GM12878 (cell line): ENCODE measurements at regions not wholly inside any gene's neighbourhood (a gene's known extent, or its start where the extent isn't known, plus 50 kb on each side); places are given as distances from the start of the nearest gene placed in this dataset.

ENCODE experiments used
- ATAC-seq: fragments of 200-7000 bp; cut with Tn5 transposase; 3 replicates; pipeline ENCODE4 v1.9.1; 2020; ENCODE audit warnings: mild to moderate bottlenecking, moderate library complexity
- BruUV-seq: library from RNA; stranded (reverse); fragments of 400-500 nt; replicated peaks from 2 replicates; lab custom pipeline; 2021; lab: Mats Ljungman, UMichigan
- CTCF ChIA-PET: fragments of 300-600 bp; sonication (Branson Sonifier 250); formaldehyde crosslinking; extraction: SDS; loops from one replicate; lab custom pipeline; 2021; ENCODE audit warnings: inconsistent platforms; lab: Yijun Ruan, JAX
- POLR2A ChIA-PET: fragments of 350-600 bp; formaldehyde crosslinking; extraction: SDS; loops from one replicate; lab custom pipeline; 2021; ENCODE audit warnings: inconsistent platforms; lab: Charles Lee
- RAD21 ChIA-PET: fragments of 300-600 bp; sonication (Branson Sonifier 250); formaldehyde crosslinking; loops from one replicate; lab custom pipeline; 2023; ENCODE audit warnings: antibody characterized with exemption; ENCODE audit not compliant: unreplicated experiment; lab: Charles Lee
- SMC1A ChIA-PET: fragments of 300-600 bp; sonication (Branson Sonifier 250); formaldehyde crosslinking; loops from one replicate; lab custom pipeline; 2023; ENCODE audit not compliant: unreplicated experiment, uncharacterized antibody; lab: Charles Lee
- DNase-seq: peaks from one replicate; pipeline ENCODE4 v3.0.0-alpha.2; 2011; ENCODE audit warnings: low read depth, low spot score
- FAIRE-seq: peaks from 3 replicates; lab custom pipeline; 2011; peaks lifted over from hg19 to GRCh38; lab: Jason Lieb, UNC
- H2AFZ ChIP-seq: 2 replicates; pipeline ENCODE4 v1.6.0; 2011; ENCODE audit warnings: low read depth, low read length, control low read depth; ENCODE audit not compliant: control insufficient read depth
- H3K27ac ChIP-seq: 2 replicates; pipeline ENCODE4 v1.5.1; 2011; ENCODE audit warnings: control low read depth; ENCODE audit not compliant: control insufficient read depth, insufficient read depth
- H3K27me3 ChIP-seq, 2 experiments: replicated peaks in 1 of 2; 2 replicates each; pipeline versions ENCODE4 v1.6.0 to v1.6.1; 2011; ENCODE audit warnings: low read length in 1 of 2; ENCODE audit not compliant: control insufficient read depth in 2 of 2, insufficient read depth in 2 of 2
- H3K36me3 ChIP-seq, 2 experiments: 2 replicates each; pipeline ENCODE4 v1.5.1; 2011; ENCODE audit warnings: low read length in 1 of 2; ENCODE audit not compliant: control insufficient read depth in 2 of 2, insufficient read depth in 2 of 2
- H3K4me1 ChIP-seq: 2 replicates; pipeline ENCODE4 v1.6.1; 2011; ENCODE audit warnings: mild to moderate bottlenecking, low read length, moderate library complexity, mixed read lengths; ENCODE audit not compliant: control insufficient read depth, insufficient read depth
- H3K4me2 ChIP-seq: 2 replicates; pipeline ENCODE4 v1.6.0; 2011; ENCODE audit warnings: control low read depth; ENCODE audit not compliant: control insufficient read depth, insufficient read depth
- H3K4me3 ChIP-seq: fragments of 200-600 bp; sonication (generic); 2 replicates; pipeline ENCODE4 v1.5.1; 2016
- H3K79me2 ChIP-seq: 2 replicates; pipeline ENCODE4 v1.6.0; 2011; ENCODE audit warnings: low read length; ENCODE audit not compliant: control insufficient read depth, insufficient read depth
- H3K9ac ChIP-seq: 2 replicates; pipeline ENCODE4 v1.8.0; 2011; ENCODE audit warnings: low read length, control low read depth, mixed read lengths; ENCODE audit not compliant: control insufficient read depth, insufficient read depth
- H3K9me3 ChIP-seq: replicated peaks from 3 replicates; pipeline ENCODE4 v1.5.1; 2011; ENCODE audit warnings: mild to moderate bottlenecking, low read length; ENCODE audit not compliant: control insufficient read depth, insufficient read depth
- H4K20me1 ChIP-seq: 2 replicates; pipeline ENCODE4 v1.6.0; 2011; ENCODE audit not compliant: control insufficient read depth, insufficient read depth
- CBX3 ChIP-seq: fragments of 200-600 bp; sonication (generic); IDR thresholded peaks from 2 replicates; pipeline ENCODE4 v1.6.1; 2016; ENCODE audit warnings: low read depth, borderline replicate concordance
- CHD1 ChIP-seq: IDR thresholded peaks from 2 replicates; pipeline ENCODE4 v1.6.1; 2012; ENCODE audit warnings: low read depth, low read length, improper control_type of control experiment
- ETV6 ChIP-seq, 2 experiments: fragments of 450-650 bp in 1 of 2; IDR thresholded peaks in 1 of 2; conservative IDR thresholded peaks in 1 of 2; 2 replicates each; pipeline ENCODE4 v1.6.1; 2014; ENCODE audit warnings: antibody characterized with exemption in 1 of 2, borderline replicate concordance in 1 of 2, low read depth in 1 of 2, mild to moderate bottlenecking in 1 of 2, moderate library complexity in 1 of 2
- PRDM15 ChIP-seq: fragments of 450-650 bp; formaldehyde crosslinking; IDR thresholded peaks from 2 replicates; pipeline ENCODE4 v1.4.0; 2020; ENCODE audit warnings: mild to moderate bottlenecking, moderate library complexity
- ZBTB4 ChIP-seq: fragments of 450-650 bp; formaldehyde crosslinking; IDR thresholded peaks from 2 replicates; pipeline ENCODE4 v1.4.0; 2022; ENCODE audit warnings: mild to moderate bottlenecking, moderate library complexity
- ZNF687 ChIP-seq: fragments of 450-650 bp; IDR thresholded peaks from 2 replicates; pipeline ENCODE4 v1.6.1; 2017; ENCODE audit warnings: mild to moderate bottlenecking, moderate library complexity
- in situ Hi-C: fragments of 300-500 bp; cut with MboI; formaldehyde crosslinking; loops from 9 replicates; pipeline ENCODE4 v1.14.3; 2018; ENCODE audit warnings: mixed read lengths
- intact Hi-C: fragments of 100-400 bp; cut with micrococcal nuclease; formaldehyde crosslinking; loops from one replicate; pipeline ENCODE4 v1.14.2; 2022; ENCODE audit not compliant: unreplicated experiment
- TF ChIP-seq, protein P1 (sequence below): fragments of 450-650 bp; conservative IDR thresholded peaks from 2 replicates; pipeline ENCODE4 v1.6.1; 2017; ENCODE audit warnings: mild to moderate bottlenecking, moderate library complexity
- TF ChIP-seq, protein P2 (sequence below): IDR thresholded peaks from 2 replicates; pipeline ENCODE4 v1.6.1; 2012; ENCODE audit warnings: low read depth, low read length, improper control_type of control experiment

- Histone ChIP-seq H3K4me2 (no peak overlapping the region), H3K9ac (no peak overlapping the region), H3K4me3 (no peak overlapping the region), H2AFZ (no peak overlapping the region), H3K27ac (no peak overlapping the region), H3K79me2 (no peaks in the 10 kb centered on the region), H3K27me3 (no peaks in the 10 kb centered on the region), H3K9me3 (no peaks in the 10 kb centered on the region), H3K4me1 (no peaks in the 10 kb centered on the region), H4K20me1 (no peaks in the 10 kb centered on the region), H3K36me3 (no peaks in the 10 kb centered on the region)
- ATAC-seq = no peak
- no TSS peak for BruUV-seq
- no peak for FAIRE-seq
- ChIA-PET RAD21 (no interaction called here), SMC1A (no interaction called here), CTCF (interaction anchor here (1.1 kb wide), 1 partner anchor 36 kb away, joined by 3 read pairs; no protein-coding TSS in a partner anchor), POLR2A (no interaction called here)
- no peak for DNase-seq
- in situ Hi-C loops (no loop called here), intact Hi-C loops (no loop called here)
- TF ChIP-seq ETV6 (conservative IDR thresholded peaks at IDR 0.05 in 1 of 2, IDR thresholded peaks at IDR 0.05 in 1 of 2; ENCODE audit: borderline replicate concordance in 1 of 2, low read depth in 1 of 2) (no peak), CHD1 (no peak), CBX3 (no peak), ZBTB4 (CRISPR knock-in tag) (no peak), PRDM15 (CRISPR knock-in tag) (no peak), ZNF687 (no peak)
- TF ChIP-seq, protein P1, sequence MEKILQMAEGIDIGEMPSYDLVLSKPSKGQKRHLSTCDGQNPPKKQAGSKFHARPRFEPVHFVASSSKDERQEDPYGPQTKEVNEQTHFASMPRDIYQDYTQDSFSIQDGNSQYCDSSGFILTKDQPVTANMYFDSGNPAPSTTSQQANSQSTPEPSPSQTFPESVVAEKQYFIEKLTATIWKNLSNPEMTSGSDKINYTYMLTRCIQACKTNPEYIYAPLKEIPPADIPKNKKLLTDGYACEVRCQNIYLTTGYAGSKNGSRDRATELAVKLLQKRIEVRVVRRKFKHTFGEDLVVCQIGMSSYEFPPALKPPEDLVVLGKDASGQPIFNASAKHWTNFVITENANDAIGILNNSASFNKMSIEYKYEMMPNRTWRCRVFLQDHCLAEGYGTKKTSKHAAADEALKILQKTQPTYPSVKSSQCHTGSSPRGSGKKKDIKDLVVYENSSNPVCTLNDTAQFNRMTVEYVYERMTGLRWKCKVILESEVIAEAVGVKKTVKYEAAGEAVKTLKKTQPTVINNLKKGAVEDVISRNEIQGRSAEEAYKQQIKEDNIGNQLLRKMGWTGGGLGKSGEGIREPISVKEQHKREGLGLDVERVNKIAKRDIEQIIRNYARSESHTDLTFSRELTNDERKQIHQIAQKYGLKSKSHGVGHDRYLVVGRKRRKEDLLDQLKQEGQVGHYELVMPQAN = no peak
- TF ChIP-seq, protein P2, sequence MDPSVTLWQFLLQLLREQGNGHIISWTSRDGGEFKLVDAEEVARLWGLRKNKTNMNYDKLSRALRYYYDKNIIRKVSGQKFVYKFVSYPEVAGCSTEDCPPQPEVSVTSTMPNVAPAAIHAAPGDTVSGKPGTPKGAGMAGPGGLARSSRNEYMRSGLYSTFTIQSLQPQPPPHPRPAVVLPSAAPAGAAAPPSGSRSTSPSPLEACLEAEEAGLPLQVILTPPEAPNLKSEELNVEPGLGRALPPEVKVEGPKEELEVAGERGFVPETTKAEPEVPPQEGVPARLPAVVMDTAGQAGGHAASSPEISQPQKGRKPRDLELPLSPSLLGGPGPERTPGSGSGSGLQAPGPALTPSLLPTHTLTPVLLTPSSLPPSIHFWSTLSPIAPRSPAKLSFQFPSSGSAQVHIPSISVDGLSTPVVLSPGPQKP = no peak
These were observed 440.8 kb downstream of the AEBP2 start for GRCh38 chr12:19880076-19880475.
